A549 (cell line): ENCODE measurements at regions not wholly inside any gene's neighbourhood (a gene's known extent, or its start where the extent isn't known, plus 50 kb on each side); places are given as distances from the start of the nearest gene placed in this dataset.

Source experiments
- ATAC-seq, 2 experiments: fragments of 200-7000 bp in 1 of 2; fragments of >200 bp in 1 of 2; cut with Nextera tagmentation in 1 of 2; cut with Tn5 transposase in 1 of 2; 3 replicates each; pipeline versions ENCODE4 v1.8.0 to v1.9.1; 2018 to 2020; ENCODE audit warnings: mild to moderate bottlenecking in 1 of 2, moderate library complexity in 1 of 2
- CTCF ChIA-PET: fragments of 300-600 bp; sonication (Branson Sonifier 250); formaldehyde crosslinking; extraction: SDS; loops from one replicate; lab custom pipeline; 2021; ENCODE audit warnings: antibody characterized with exemption, inconsistent platforms; lab: Yijun Ruan, JAX
- POLR2A ChIA-PET: fragments of 350-600 bp; formaldehyde crosslinking; extraction: SDS; loops from one replicate; lab custom pipeline; 2021; ENCODE audit warnings: antibody characterized with exemption, inconsistent platforms; lab: Yijun Ruan, JAX
- DNase-seq, 2 experiments: peaks; one replicate each; pipeline versions ENCODE4 v3.0.0 to v3.0.0-alpha.2; 2011 to 2016; ENCODE audit warnings: low read depth in 1 of 2, low spot score in 1 of 2
- FAIRE-seq: peaks from 2 replicates; lab custom pipeline; 2011; peaks lifted over from hg19 to GRCh38; lab: Jason Lieb, UNC
- H3K27ac ChIP-seq, 2 experiments: fragments of >200 bp; sonication (Bioruptor Twin); formaldehyde crosslinking; 3 replicates each; pipeline ENCODE4 v1.5.1; 2016 to 2017
- H3K4me1 ChIP-seq: fragments of >200 bp; sonication (Bioruptor Twin); formaldehyde crosslinking; 3 replicates; pipeline ENCODE4 v1.6.1; 2016
- H3K4me2 ChIP-seq: fragments of >200 bp; sonication (Bioruptor Twin); formaldehyde crosslinking; 3 replicates; pipeline ENCODE4 v1.6.1; 2016
- H3K4me3 ChIP-seq: fragments of >200 bp; sonication (Bioruptor Twin); formaldehyde crosslinking; 3 replicates; pipeline ENCODE4 v1.5.1; 2016
- H3K9me3 ChIP-seq: fragments of >200 bp; sonication (Bioruptor Twin); formaldehyde crosslinking; 3 replicates; pipeline ENCODE4 v1.6.1; 2016
- ATOH8 ChIP-seq: fragments of 250-450 bp; sonication (Bioruptor Pico); IDR thresholded peaks from 2 replicates; pipeline ENCODE4 v1.5.0; 2020; ENCODE audit warnings: low read depth, mild to moderate bottlenecking, moderate library complexity
- BCL3 ChIP-seq: fragments of >200 bp; sonication (Bioruptor Twin); formaldehyde crosslinking; IDR thresholded peaks from 3 replicates; pipeline ENCODE4 v1.6.1; 2016
- CBX2 ChIP-seq: fragments of 200-600 bp; sonication (generic); IDR thresholded peaks from 2 replicates; pipeline ENCODE4 v1.6.1; 2016; ENCODE audit warnings: low read depth, mild to moderate bottlenecking, borderline replicate concordance
- CHD2 ChIP-seq: fragments of 150-350 bp; IDR thresholded peaks from 2 replicates; pipeline ENCODE4 v1.6.1; 2014; ENCODE audit warnings: low read length; ENCODE audit not compliant: partially characterized antibody
- E2F6 ChIP-seq: IDR thresholded peaks from 2 replicates; pipeline ENCODE4 v1.6.1; 2012; ENCODE audit warnings: low read depth, borderline replicate concordance
- EHMT2 ChIP-seq: fragments of 200-600 bp; sonication (generic); IDR thresholded peaks from 2 replicates; pipeline ENCODE4 v1.6.1; 2016; ENCODE audit warnings: antibody characterized with exemption, low read depth, mild to moderate bottlenecking, moderate library complexity
- ELK1 ChIP-seq: fragments of 150-350 bp; IDR thresholded peaks from 2 replicates; pipeline ENCODE4 v1.6.1; 2014; ENCODE audit warnings: low read depth, mild to moderate bottlenecking, low read length
- EP300 ChIP-seq, 2 experiments: fragments of >200 bp; sonication (Bioruptor Twin); formaldehyde crosslinking; IDR thresholded peaks; 2 replicates in 1 of 2; 3 replicates in 1 of 2; pipeline ENCODE4 v1.6.1; 2016 to 2017
- ESRRA ChIP-seq: fragments of 150-350 bp; IDR thresholded peaks from 2 replicates; pipeline ENCODE4 v1.6.1; 2014; ENCODE audit warnings: mild to moderate bottlenecking, low read length, borderline replicate concordance
- FOSL2 ChIP-seq, 2 experiments: fragments of 450-650 bp in 1 of 2; fragments of >200 bp in 1 of 2; sonication (Bioruptor Twin) in 1 of 2; formaldehyde crosslinking; IDR thresholded peaks; 2 replicates each; pipeline versions ENCODE4 v1.5.0 to v1.6.1; 2016 to 2020; ENCODE audit warnings: mild to moderate bottlenecking in 1 of 2, moderate library complexity in 1 of 2
- HES2 ChIP-seq: fragments of >200 bp; sonication (Bioruptor Twin); formaldehyde crosslinking; IDR thresholded peaks from 2 replicates; pipeline ENCODE4 v1.6.1; 2016
- HEYL ChIP-seq: fragments of 250-450 bp; sonication (Bioruptor Pico); IDR thresholded peaks from 2 replicates; pipeline ENCODE4 v1.8.0; 2021; ENCODE audit warnings: mild to moderate bottlenecking, moderate library complexity
- JUNB ChIP-seq: fragments of >200 bp; sonication (Bioruptor Twin); formaldehyde crosslinking; IDR thresholded peaks from 2 replicates; pipeline ENCODE4 v1.6.1; 2016
- KDM1A ChIP-seq: fragments of 200-600 bp; sonication (generic); IDR thresholded peaks from 2 replicates; pipeline ENCODE4 v1.6.1; 2016; ENCODE audit warnings: low read depth, mild to moderate bottlenecking
- KDM5A ChIP-seq: fragments of 200-600 bp; sonication (generic); IDR thresholded peaks from 2 replicates; pipeline ENCODE4 v1.6.1; 2016; ENCODE audit warnings: antibody characterized with exemption, mild to moderate bottlenecking
- MAZ ChIP-seq: fragments of 150-350 bp; IDR thresholded peaks from 2 replicates; pipeline ENCODE4 v1.6.1; 2014; ENCODE audit warnings: antibody characterized with exemption, low read depth, low read length, borderline replicate concordance
- NPAS2 ChIP-seq: fragments of 250-450 bp; sonication (Bioruptor Pico); IDR thresholded peaks from 2 replicates; pipeline ENCODE4 v1.8.0; 2022; ENCODE audit warnings: mild to moderate bottlenecking, moderate library complexity, borderline replicate concordance
- PHF8 ChIP-seq: fragments of 200-600 bp; sonication (generic); IDR thresholded peaks from 2 replicates; pipeline ENCODE4 v1.6.1; 2016; ENCODE audit warnings: low read depth, mild to moderate bottlenecking, antibody characterized with exemption, moderate library complexity, borderline replicate concordance
- RAD21 ChIP-seq, 2 experiments: fragments of >200 bp in 1 of 2; sonication (Bioruptor Twin) in 1 of 2; formaldehyde crosslinking in 1 of 2; IDR thresholded peaks in 1 of 2; conservative IDR thresholded peaks in 1 of 2; 2 replicates in 1 of 2; 3 replicates in 1 of 2; pipeline ENCODE4 v1.6.1; 2012 to 2018; ENCODE audit warnings: inconsistent platforms in 1 of 2
- RARB ChIP-seq: fragments of 250-450 bp; sonication (Bioruptor Pico); IDR thresholded peaks from 2 replicates; pipeline ENCODE4 v1.8.0; 2021; ENCODE audit warnings: mild to moderate bottlenecking, moderate library complexity
- RCOR1 ChIP-seq: fragments of 150-350 bp; IDR thresholded peaks from 2 replicates; pipeline ENCODE4 v1.6.1; 2014; ENCODE audit warnings: antibody characterized with exemption, low read length, low read depth
- ZNF302 ChIP-seq: fragments of 250-450 bp; sonication (Bioruptor Pico); IDR thresholded peaks from 2 replicates; pipeline ENCODE4 v1.9.0; 2021; ENCODE audit warnings: inconsistent platforms, mild to moderate bottlenecking, moderate library complexity
- ZSCAN20 ChIP-seq: fragments of 250-450 bp; sonication (Bioruptor Pico); IDR thresholded peaks from 2 replicates; pipeline ENCODE4 v1.8.0; 2022; ENCODE audit warnings: mild to moderate bottlenecking, moderate library complexity
- WGBS: methylation state at CpG from one replicate; pipeline ENCODE4 v1.1.6; 2017; ENCODE audit errors: missing lambda C conversion rate; 5-methylcytosine and 5-hydroxymethylcytosine counted together

- no peak overlapping the region for H3K27ac ChIP-seq
- CTCF ChIA-PET, result interaction anchor here (0.7 to 2.4 kb wide), 5 partner anchors 10 to 189 kb away, joined by 3 to 14 read pairs (median 6); no protein-coding TSS in a partner anchor
- no peaks in the 10 kb centered on the region for H3K4me1 ChIP-seq
- POLR2A ChIA-PET, result no interaction called here
- 7% methylated on average over 1 of the region's 1 CpG for WGBS
- no peak for DNase-seq
- no peak for TF ChIP-seq ESRRA
- TF ChIP-seq ATOH8 (CRISPR knock-in tag), result no peak
- no peak for TF ChIP-seq ZSCAN20 (CRISPR knock-in tag)
- TF ChIP-seq KDM5A, result no peak
- no peak for TF ChIP-seq FOSL2 (IDR thresholded peaks at IDR 0.05)
- no peak for TF ChIP-seq FOSL2 (CRISPR knock-in tag; IDR thresholded peaks at IDR 0.05)
- TF ChIP-seq MAZ, result no peak
- TF ChIP-seq E2F6, result no peak
- no peak for TF ChIP-seq PHF8
- no peak for TF ChIP-seq CHD2
- TF ChIP-seq NPAS2, result no peak
- TF ChIP-seq HES2, result no peak
- TF ChIP-seq ZNF302, result no peak
- FAIRE-seq, result no peak
- H3K4me2 ChIP-seq, result no peak overlapping the region
- ATAC-seq, result no peak
- no peak overlapping the region for H3K4me3 ChIP-seq
- no peaks in the 10 kb centered on the region; the same call in 2 of the 3 replicates for H3K9me3 ChIP-seq
Measured at GRCh38 chr7:142594078-142594477, 155.2 kb upstream of the PRSS1 start.

GRCh38 chr7:142593106-142593505, 156.2 kb upstream of the PRSS1 start:
- ChIA-PET CTCF (interaction anchor here (1.0 to 6.7 kb wide), 3 partner anchors 11 to 57 kb away, joined by 3 to 80 read pairs (median 5); no protein-coding TSS in a partner anchor), POLR2A (no interaction called here)
- Histone ChIP-seq H3K27ac (no peak overlapping the region), H3K4me2 (no peak overlapping the region), H3K9me3 (no peaks in the 10 kb centered on the region; the same call in 2 of the 3 replicates), H3K4me1 (no peaks in the 10 kb centered on the region), H3K4me3 (no peak overlapping the region)
- 43% methylated on average over 4 of the region's 4 CpGs for WGBS
- DNase-seq, result no peak
- FAIRE-seq, result no peak
- no peak for TF ChIP-seq PHF8
- TF ChIP-seq ELK1, result no peak
- no peak for TF ChIP-seq KDM1A
- no peak for TF ChIP-seq EP300 (IDR thresholded peaks at IDR 0.05)
- no peak for TF ChIP-seq RAD21 (conservative IDR thresholded peaks at IDR 0.05 in 1 of 2, IDR thresholded peaks at IDR 0.05 in 1 of 2)
- TF ChIP-seq JUNB, result no peak
- TF ChIP-seq RCOR1, result no peak
- no peak for TF ChIP-seq HEYL (CRISPR knock-in tag)
- TF ChIP-seq RARB (CRISPR knock-in tag), result no peak
- TF ChIP-seq EHMT2, result no peak
- no peak for TF ChIP-seq CHD2
- no peak for TF ChIP-seq CBX2
- no peak for TF ChIP-seq E2F6
- TF ChIP-seq BCL3, result no peak
- no peak for ATAC-seq
